ENCODE measurements at regions not wholly inside any gene's neighbourhood (a gene's known extent, or its start where the extent isn't known, plus 50 kb on each side); places are given as distances from the start of the nearest gene placed in this dataset.
"Not testable (repeated sequence)": the region's sequence is repeated elsewhere in the genome, so short reads cannot be mapped to it uniquely, and the experiment has no call there.

- DNase-seq: no peak
- Histone ChIP-seq H3K9ac (ENCODE audit: insufficient read depth in 1 of 2, low read length in 2 of 2) (no peak overlapping the region), H3K27ac (ENCODE audit: low read depth in 1 of 2, low read length in 1 of 2) (no peak overlapping the region), H3K4me3 (no peak overlapping the region), H3K27me3 (ENCODE audit: control insufficient read depth in 3 of 3, insufficient read depth in 3 of 3, low read length in 2 of 3) (peaks cover 0 to 3% (median 0%) of the 10 kb centered on the region in 3 donors), H3K36me3 (ENCODE audit: control insufficient read depth in 4 of 4, insufficient read depth in 4 of 4, low read length in 4 of 4) (no peaks in the 10 kb centered on the region), H3K9me3 (ENCODE audit: control insufficient read depth in 4 of 4, insufficient read depth in 3 of 4, low read length in 3 of 4) (peaks cover 0 to 7% (median 0%) of the 10 kb centered on the region in 4 donors), H3K4me1 (ENCODE audit: control insufficient read depth in 5 of 5, insufficient read depth in 5 of 5, low read length in 5 of 5) (no peaks in the 10 kb centered on the region)
- ATAC-seq (ENCODE audit: insufficient read depth, low FRiP score): no peak
- TF ChIP-seq CTCF (IDR thresholded peaks at IDR 0.05; ENCODE audit: control extremely low read depth, extremely low read depth): no peak
- 37 to 41% methylated on average over 2 of the region's 2 CpGs for WGBS, 2 donors
These were observed 1012.1 kb downstream of the FAM133A start for GRCh38 chrX:94686071-94686470.

- H3K36me3 ChIP-seq (ENCODE audit: control insufficient read depth in 4 of 4, insufficient read depth in 4 of 4, low read length in 4 of 4): no peaks in the 10 kb centered on the region
- no peak overlapping the region for H3K4me3 ChIP-seq
- no peaks in the 10 kb centered on the region for H3K9me3 ChIP-seq (ENCODE audit: control insufficient read depth in 4 of 4, insufficient read depth in 3 of 4, low read length in 3 of 4)
- TF ChIP-seq CTCF (IDR thresholded peaks at IDR 0.05; ENCODE audit: control extremely low read depth, extremely low read depth): no peak
- DNase-seq: no peak
- no peak for ATAC-seq (ENCODE audit: insufficient read depth, low FRiP score)
- 25 to 47% methylated on average over 3 of the region's 3 CpGs for WGBS, 2 donors
- no peak overlapping the region for H3K27ac ChIP-seq (ENCODE audit: low read depth in 1 of 2, low read length in 1 of 2)
- no peak overlapping the region for H3K9ac ChIP-seq (ENCODE audit: insufficient read depth in 1 of 2, low read length in 2 of 2)
- peaks cover 0 to 9% (median 4%) of the 10 kb centered on the region in 3 donors for H3K27me3 ChIP-seq (ENCODE audit: control insufficient read depth in 3 of 3, insufficient read depth in 3 of 3, low read length in 2 of 3)
- no peaks in the 10 kb centered on the region for H3K4me1 ChIP-seq (ENCODE audit: control insufficient read depth in 5 of 5, insufficient read depth in 5 of 5, low read length in 5 of 5)
These were observed 1021.9 kb downstream of the FAM133A start for GRCh38 chrX:94695910-94696309.

GRCh38 chrX:94704348-94705256 is 1030.6 kb downstream of the FAM133A start:
- H3K4me1 ChIP-seq (ENCODE audit: control insufficient read depth in 5 of 5, insufficient read depth in 5 of 5, low read length in 5 of 5): not testable (repeated sequence)

GRCh38 chrX:94721386-94721785 is 1047.4 kb downstream of the FAM133A start:
- Histone ChIP-seq H3K27me3 (ENCODE audit: control insufficient read depth in 3 of 3, insufficient read depth in 3 of 3, low read length in 2 of 3) (peaks cover 0 to 4% (median 0%) of the 10 kb centered on the region in 3 donors), H3K27ac (ENCODE audit: low read depth in 1 of 2, low read length in 1 of 2) (no peak overlapping the region), H3K4me3 (no peak overlapping the region), H3K9ac (ENCODE audit: insufficient read depth in 1 of 2, low read length in 2 of 2) (no peak overlapping the region), H3K4me1 (ENCODE audit: control insufficient read depth in 5 of 5, insufficient read depth in 5 of 5, low read length in 5 of 5) (no peaks in the 10 kb centered on the region), H3K9me3 (ENCODE audit: control insufficient read depth in 4 of 4, insufficient read depth in 3 of 4, low read length in 3 of 4) (peaks cover 0 to 3% (median 0%) of the 10 kb centered on the region in 4 donors), H3K36me3 (ENCODE audit: control insufficient read depth in 4 of 4, insufficient read depth in 4 of 4, low read length in 4 of 4) (no peaks in the 10 kb centered on the region)
- DNase-seq: no peak
- TF ChIP-seq CTCF (IDR thresholded peaks at IDR 0.05; ENCODE audit: control extremely low read depth, extremely low read depth): no peak
- ATAC-seq (ENCODE audit: insufficient read depth, low FRiP score): no peak
- WGBS, 2 donors: 83 to 89% methylated on average over 2 of the region's 2 CpGs

More at GRCh38 chrX:94704348-94705256, 1030.6 kb downstream of the FAM133A start:
- not testable (repeated sequence) for DNase-seq; H3K27me3 ChIP-seq (ENCODE audit: control insufficient read depth in 3 of 3, insufficient read depth in 3 of 3, low read length in 2 of 3); H3K36me3 ChIP-seq (ENCODE audit: control insufficient read depth in 4 of 4, insufficient read depth in 4 of 4, low read length in 4 of 4); H3K4me3 ChIP-seq; H3K9me3 ChIP-seq (ENCODE audit: control insufficient read depth in 4 of 4, insufficient read depth in 3 of 4, low read length in 3 of 4); H3K9ac ChIP-seq (ENCODE audit: insufficient read depth in 1 of 2, low read length in 2 of 2); H3K27ac ChIP-seq (ENCODE audit: low read depth in 1 of 2, low read length in 1 of 2); ATAC-seq (ENCODE audit: insufficient read depth, low FRiP score)
- WGBS, 2 donors: 79 to 86% methylated on average over 12 to 13 of the region's 15 CpGs

All from lung (tissue), 11 donors.